DMS79 (cell line): ENCODE measurements at regions not wholly inside any gene's neighbourhood (a gene's known extent, or its start where the extent isn't known, plus 50 kb on each side); places are given as distances from the start of the nearest gene placed in this dataset.
A peak's percentile ranks its signal among the peaks of the same experiment; 100 is the strongest.

Source experiments
- DNase-seq: peaks from one replicate; lab custom pipeline; 2025; lab: John Stamatoyannopoulos, UW

- no peak for DNase-seq
Observed at GRCh38 chr13:99123101-99124045, 77.3 kb upstream of the UBAC2 start.

- no peak for DNase-seq
Observed at GRCh38 chr13:99124046-99124400, 76.6 kb upstream of the UBAC2 start.

GRCh38 chr13:99124794-99125316 lies 75.8 kb upstream of the UBAC2 start:
- peak; percentile 88 for DNase-seq

GRCh38 chr13:99125326-99125915 lies 75.2 kb upstream of the UBAC2 start:
- DNase-seq, result no peak

GRCh38 chr13:99126821-99127220 lies 73.8 kb upstream of the UBAC2 start:
- DNase-seq, result no peak

- DNase-seq, result no peak
Observed at GRCh38 chr13:99129050-99129449, 71.6 kb upstream of the UBAC2 start.

GRCh38 chr13:99129951-99130350 lies 70.7 kb upstream of the UBAC2 start:
- DNase-seq, result no peak

- no peak for DNase-seq
Observed at GRCh38 chr13:99131410-99131809, 69.2 kb upstream of the UBAC2 start.

GRCh38 chr13:99132295-99132835 lies 68.3 kb upstream of the UBAC2 start:
- no peak for DNase-seq

- DNase-seq, result no peak
Observed at GRCh38 chr13:99133230-99133629, 67.4 kb upstream of the UBAC2 start.

GRCh38 chr13:99133848-99134247 lies 66.8 kb upstream of the UBAC2 start:
- no peak for DNase-seq

- no peak for DNase-seq
Observed at GRCh38 chr13:99135591-99135990, 65.1 kb upstream of the UBAC2 start.

- DNase-seq, result no peak
Observed at GRCh38 chr13:99136427-99136954, 64.2 kb upstream of the UBAC2 start.

- DNase-seq, result no peak
Observed at GRCh38 chr13:99140831-99141230, 59.8 kb upstream of the UBAC2 start.

- no peak for DNase-seq
Observed at GRCh38 chr13:99143904-99144303, 56.8 kb upstream of the UBAC2 start.

GRCh38 chr13:99144306-99144705 lies 56.3 kb upstream of the UBAC2 start:
- DNase-seq, result no peak

GRCh38 chr13:99145461-99145860 lies 55.2 kb upstream of the UBAC2 start:
- no peak for DNase-seq

GRCh38 chr13:99150575-99151361 lies 49.9 kb upstream of the UBAC2 start:
- DNase-seq, result peak; percentile 64
